ENCODE measurements at regions not wholly inside any gene's neighbourhood (a gene's known extent, or its start where the extent isn't known, plus 50 kb on each side); places are given as distances from the start of the nearest gene placed in this dataset.
"Not testable (repeated sequence)": the region's sequence is repeated elsewhere in the genome, so short reads cannot be mapped to it uniquely, and the experiment has no call there.

GRCh38 chr11:81197396-81197795 is 1536.3 kb downstream of the FAM181B start:
- no peak for DNase-seq (ENCODE audit: low read depth)

DNA sequence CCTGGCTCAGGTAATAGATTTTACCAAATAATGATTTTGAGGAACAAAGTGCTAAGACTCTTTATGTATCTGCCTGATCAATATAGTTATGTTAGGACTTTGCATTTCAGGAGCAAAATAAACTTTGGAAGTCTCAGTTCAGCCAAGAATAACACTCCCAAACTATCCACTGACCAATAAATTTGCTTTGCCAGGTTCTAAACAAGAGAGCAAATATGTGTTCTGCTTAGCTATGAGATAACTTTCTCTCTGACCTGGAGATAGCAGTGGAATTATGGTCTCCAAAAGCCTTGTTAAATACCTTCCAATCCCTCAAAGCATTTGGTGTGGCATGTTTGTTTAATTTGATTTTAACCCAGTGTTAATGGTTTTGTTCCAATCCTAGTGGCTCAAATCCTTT is 1541.1 kb downstream of the FAM181B start:
- no peak for DNase-seq (ENCODE audit: low read depth)

DNA sequence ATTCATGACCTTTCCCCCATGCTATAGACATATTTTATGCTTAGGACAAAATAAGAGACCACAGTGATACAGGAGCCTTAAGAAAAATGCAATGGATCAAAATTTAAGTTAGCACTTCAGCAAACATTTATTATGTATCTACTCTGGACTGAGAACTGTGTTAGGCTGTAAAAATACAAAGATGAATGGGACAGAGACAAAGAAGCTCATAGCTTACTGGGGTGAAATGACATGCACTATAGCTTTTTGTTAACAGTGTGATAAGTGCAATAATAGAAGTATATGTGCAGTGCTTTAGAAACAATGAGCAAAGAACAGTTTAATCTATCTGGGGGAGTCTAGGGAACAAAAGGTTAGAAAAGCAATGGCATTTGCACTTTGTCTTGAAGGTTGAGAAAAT is 1543.1 kb downstream of the FAM181B start:
- no peak for DNase-seq (ENCODE audit: low read depth)

DNA sequence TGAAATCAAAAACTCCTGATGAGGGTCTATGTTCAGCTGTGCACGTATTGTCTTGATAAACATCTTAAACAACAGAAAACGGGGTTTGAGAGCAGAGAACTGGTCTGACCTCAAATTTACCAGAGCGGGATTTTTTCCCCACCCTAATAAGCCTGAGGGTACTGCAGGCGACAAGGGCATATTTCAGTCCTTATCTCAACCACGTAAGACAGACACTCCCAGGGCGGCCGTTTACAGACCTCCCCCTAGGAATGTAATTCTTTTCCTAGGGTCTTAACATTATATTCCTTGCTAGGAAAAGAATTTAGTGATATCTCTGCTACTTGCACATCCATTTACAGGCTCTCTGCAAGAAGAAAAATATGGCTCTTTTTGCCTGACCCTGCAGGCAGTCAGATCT is 1546.6 kb downstream of the FAM181B start:
- DNase-seq (ENCODE audit: low read depth), result not testable (repeated sequence)

GRCh38 chr11:81174646-81175330 is 1558.9 kb downstream of the FAM181B start:
- no peak for DNase-seq (ENCODE audit: low read depth)

- DNase-seq (ENCODE audit: low read depth), result no peak
These were observed 1568.5 kb downstream of the FAM181B start for GRCh38 chr11:81165164-81165563.

DNA sequence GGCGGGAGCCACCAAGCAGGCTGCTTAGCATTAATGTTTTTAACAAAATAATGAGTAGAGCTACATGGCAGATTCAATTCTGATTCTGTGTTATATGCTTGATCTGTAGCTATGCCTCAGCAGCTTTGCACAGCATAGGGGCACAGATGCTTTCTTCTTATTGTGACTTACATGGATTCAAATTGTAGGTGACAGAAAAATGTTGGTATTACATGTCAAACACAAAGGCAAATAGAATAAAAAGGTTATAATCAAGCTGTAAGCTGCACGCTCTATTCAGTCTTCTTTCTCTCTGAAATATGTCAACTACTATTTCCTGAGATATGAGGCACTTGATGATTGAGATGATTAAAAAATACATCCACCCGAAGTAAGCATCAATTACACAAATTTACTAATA is 1573.8 kb downstream of the FAM181B start:
- no peak for DNase-seq (ENCODE audit: low read depth)

DNA sequence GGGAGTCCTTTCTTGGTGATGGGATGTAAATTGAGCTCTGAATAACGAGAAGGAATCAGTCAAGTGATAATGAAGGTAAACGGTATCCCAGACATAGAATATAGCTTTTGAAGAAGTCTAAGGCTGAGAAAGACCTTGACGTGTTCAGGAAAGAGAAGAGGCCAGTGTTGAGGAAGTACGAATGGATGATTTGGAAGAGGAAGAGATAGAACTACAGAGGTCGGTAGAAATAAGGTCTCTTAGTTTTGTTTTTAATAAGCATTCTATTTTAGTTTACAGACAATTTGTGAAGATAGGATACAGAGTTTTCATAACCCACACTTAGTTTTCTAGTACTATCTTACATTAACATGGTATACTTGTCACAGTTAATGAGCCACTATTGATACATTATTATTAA is 1598.1 kb downstream of the FAM181B start:
- no peak for DNase-seq (ENCODE audit: low read depth)

DNA sequence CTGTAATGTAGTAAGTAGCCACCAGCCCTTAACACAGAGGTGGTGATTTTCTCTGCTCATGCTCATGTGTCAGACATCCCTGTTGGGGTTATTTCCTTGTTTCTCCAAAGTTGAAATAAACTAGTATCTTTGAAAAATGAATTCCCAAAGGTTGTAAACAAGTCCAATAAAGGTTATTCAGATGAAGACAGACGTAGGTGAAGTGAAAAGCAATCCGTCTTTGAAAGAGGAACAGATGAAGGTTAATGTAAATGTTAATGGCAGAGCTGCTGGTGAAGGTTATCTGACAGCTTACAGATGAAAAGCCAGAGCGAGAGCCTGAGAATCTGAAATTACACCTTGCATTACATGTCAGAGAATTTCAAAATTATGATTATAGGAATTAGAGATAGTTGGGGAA is 1604.0 kb downstream of the FAM181B start:
- no peak for DNase-seq (ENCODE audit: low read depth)

GRCh38 chr11:81112718-81113117 is 1620.9 kb downstream of the FAM181B start:
- DNase-seq (ENCODE audit: low read depth), result no peak

DNA sequence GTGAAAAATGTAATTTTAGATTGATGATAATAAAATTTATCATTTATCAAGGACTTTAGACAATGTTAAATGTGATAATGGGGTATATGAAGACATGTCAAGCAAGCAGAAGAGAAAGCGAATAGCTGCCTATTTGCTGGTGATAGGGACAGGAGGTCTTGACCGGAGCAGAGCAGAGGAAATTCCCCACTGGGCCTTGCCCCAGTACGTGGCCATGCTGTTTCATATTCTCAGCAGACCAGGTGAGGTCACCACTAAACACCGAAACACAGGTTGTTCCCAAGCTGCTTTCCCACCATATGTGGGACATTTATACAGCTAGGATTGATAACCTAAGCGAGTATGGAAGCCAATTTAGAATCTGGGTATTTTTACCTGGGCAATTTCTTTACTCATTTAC is 1629.6 kb downstream of the FAM181B start:
- no peak for DNase-seq (ENCODE audit: low read depth)

DNA sequence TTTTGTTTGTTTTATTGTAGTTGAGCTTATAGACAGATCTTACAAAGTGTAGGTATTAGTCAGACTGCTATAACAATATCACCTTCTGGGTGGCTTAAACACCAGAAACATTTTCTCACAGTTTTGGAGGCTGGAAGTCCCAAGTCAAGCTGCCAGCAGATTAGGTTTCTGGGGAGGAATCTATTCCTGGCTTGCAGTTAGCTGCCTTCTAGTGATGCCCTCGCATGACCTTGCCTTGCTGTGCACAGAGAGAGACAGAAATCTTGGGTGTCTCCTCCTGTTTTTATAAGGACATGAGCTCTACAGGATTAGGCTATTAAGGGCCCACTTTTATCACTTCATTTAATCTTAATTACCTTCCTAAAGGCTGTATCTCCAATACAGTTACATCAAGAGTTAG is 1635.2 kb downstream of the FAM181B start:
- no peak for DNase-seq (ENCODE audit: low read depth)

GRCh38 chr11:81092522-81092921 is 1641.1 kb downstream of the FAM181B start:
- DNase-seq (ENCODE audit: low read depth), result no peak

DNA sequence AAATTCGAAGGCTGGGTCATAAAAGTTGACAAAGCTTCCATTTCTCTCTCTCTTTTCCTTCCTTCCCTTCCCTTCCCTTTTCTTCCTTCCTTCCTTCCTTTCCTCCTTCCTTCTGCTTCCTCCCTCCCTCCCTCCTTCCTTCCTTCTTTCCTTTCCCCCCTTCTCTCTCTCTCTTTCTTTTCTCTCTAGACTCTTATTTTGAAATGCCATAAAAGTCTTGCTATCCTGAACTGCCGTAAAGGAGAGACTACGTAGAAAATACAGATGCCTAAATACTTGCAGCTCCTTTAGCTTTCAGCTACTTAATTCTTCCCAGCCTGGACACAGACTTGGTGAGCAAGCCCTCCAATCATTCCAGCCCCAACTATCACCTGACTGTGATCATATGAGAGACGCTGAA is 1644.4 kb downstream of the FAM181B start:
- DNase-seq (ENCODE audit: low read depth), result no peak

- no peak for DNase-seq (ENCODE audit: low read depth)
These were observed 1639.6 kb upstream of the TENM4 start for GRCh38 chr11:81080476-81080875.

DNA sequence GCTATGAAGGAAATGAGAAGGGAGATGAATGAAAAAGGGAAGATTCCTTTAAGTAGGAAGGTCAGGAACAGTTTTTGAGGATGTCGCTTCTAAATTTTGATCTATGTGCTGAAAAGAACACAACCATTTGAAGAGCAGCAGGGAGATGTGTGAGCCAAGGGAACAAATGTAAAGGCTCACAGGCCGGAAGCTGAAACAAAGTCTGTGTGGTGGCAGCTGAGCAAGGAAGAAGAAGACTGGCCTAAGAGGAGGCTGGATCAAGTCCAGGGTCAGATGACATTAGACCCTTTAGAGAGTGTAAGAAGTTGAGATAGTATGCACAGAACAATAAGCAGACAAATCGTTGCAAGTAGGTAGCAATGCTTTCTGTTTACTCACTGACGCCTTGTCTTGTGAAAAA is 1631.4 kb upstream of the TENM4 start:
- no peak for DNase-seq (ENCODE audit: low read depth)

GRCh38 chr11:81071606-81072005 is 1630.8 kb upstream of the TENM4 start:
- no peak for DNase-seq (ENCODE audit: low read depth)

- DNase-seq (ENCODE audit: low read depth), result no peak
These were observed 1630.1 kb upstream of the TENM4 start for GRCh38 chr11:81070948-81071347.

- DNase-seq (ENCODE audit: low read depth), result no peak
These were observed 1618.5 kb upstream of the TENM4 start for GRCh38 chr11:81059356-81059755.

DNA sequence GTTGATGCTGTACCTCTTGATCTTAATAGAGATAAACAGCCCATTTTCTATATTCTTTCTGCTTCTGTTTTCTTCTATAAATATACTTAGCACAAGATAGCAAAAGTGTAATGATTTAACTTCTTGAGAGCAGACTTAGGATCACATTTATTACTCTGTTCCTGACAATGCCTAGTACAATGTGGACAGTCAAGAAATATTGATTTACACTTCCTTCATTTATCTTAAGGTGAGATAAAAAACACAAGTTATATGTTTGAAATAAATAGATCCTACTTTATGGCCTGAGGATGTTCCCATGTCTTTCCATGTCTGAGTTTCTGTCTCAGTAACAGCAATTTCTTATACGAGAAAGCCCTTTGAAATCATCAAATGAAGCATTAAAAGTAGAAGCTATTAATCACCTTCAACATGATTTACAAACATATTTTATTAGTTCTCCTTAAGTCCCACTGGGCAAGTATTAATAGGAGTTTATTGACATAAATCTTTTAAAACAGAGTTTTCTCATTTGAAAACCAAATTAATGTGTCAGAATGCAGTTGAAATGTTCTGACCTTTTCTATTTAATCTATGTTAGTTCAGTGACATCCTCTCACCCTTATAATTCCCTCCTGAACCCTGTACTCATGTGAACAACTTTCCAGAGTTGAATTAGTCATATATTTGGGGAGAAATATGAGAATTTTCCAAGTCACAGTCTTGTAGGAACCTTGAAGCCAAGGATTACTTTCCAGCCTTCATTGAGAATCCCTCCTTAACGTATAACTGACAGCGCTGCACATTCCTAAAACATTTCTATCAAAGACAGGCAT is 1611.7 kb upstream of the TENM4 start:
- DNase-seq (ENCODE audit: low read depth), result no peak

GRCh38 chr11:81039916-81040524 is 1599.2 kb upstream of the TENM4 start:
- DNase-seq (ENCODE audit: low read depth), result no peak

GRCh38 chr11:81036168-81036870 is 1595.5 kb upstream of the TENM4 start:
- no peak for DNase-seq (ENCODE audit: low read depth)
